ENCODE measurements at regions not wholly inside any gene's neighbourhood (a gene's known extent, or its start where the extent isn't known, plus 50 kb on each side); places are given as distances from the start of the nearest gene placed in this dataset.

DNA sequence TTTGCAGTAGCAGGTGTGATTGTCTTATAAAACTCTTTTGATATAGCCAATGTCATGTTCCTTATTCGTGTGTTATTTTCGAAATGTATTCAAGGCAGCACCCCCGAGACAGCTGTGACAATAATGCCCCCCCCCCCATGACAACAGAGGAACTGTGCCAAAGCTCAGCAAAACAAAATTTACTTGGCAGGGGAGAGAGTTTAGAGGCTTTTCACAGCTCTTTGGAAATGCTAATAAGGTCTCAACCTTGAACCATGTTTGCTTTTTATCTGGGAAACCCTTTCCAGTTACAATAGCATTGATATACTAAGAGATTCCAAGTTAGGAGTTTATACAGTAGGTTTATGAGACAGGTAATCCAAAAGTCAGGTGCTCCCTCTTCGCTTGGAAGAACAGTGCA, 56.4 kb upstream of the USP44 start:
- intact Hi-C loops (cut with micrococcal nuclease; ENCODE audit: unreplicated experiment) (no loop called here), in situ Hi-C loops (cut with HindIII; ENCODE audit: extremely low pct_ligation_motif_present, low pct_unique_long_range_greater_than_20kb) (no loop called here)
- H3K9ac ChIP-seq (ENCODE audit: insufficient read depth, low read depth, low read length) = no peak overlapping the region
- 2% methylated on average over 4 of the region's 4 CpGs for WGBS (ENCODE audit: low lambda C conversion rate)
- no peaks in the 10 kb centered on the region for H3K9me3 ChIP-seq (ENCODE audit: low read length)
- no peaks in the 10 kb centered on the region for H4K20me1 ChIP-seq (ENCODE audit: insufficient read depth, low read length)
- H3K79me2 ChIP-seq (ENCODE audit: insufficient read depth, low read length) = no peaks in the 10 kb centered on the region
- H3K4me1 ChIP-seq (ENCODE audit: insufficient read depth, low read length) = peaks cover 46% of the 10 kb centered on the region
- H3K27ac ChIP-seq (ENCODE audit: extremely low read length, insufficient read depth, low read length) = no peak overlapping the region
- H2AFZ ChIP-seq (ENCODE audit: low read length) = no peak overlapping the region
- CTCF ChIA-PET (ENCODE audit: low intra/inter-chr PET ratio, low total read pairs) = no interaction called here
- ATAC-seq (no peak; the same call in 2 of the 3 replicates), FAIRE-seq (no peak), DNase-seq (ENCODE audit: low spot score) (peak; percentile 18)
- POLR2A ChIA-PET = no interaction called here
- peak overlapping the region; percentile 10; the same call in 1 of the 2 replicates for H3K4me2 ChIP-seq (ENCODE audit: low read depth, low read length)
- TF ChIP-seq, protein P1, sequence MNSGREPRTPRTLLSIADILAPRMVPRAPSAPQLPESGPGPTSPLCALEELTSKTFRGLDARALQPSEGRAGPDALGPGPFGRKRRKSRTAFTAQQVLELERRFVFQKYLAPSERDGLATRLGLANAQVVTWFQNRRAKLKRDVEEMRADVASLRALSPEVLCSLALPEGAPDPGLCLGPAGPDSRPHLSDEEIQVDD (CRISPR knock-in tag; IDR thresholded peaks at IDR 0.05; ENCODE audit: borderline replicate concordance) = no peak
- TF ChIP-seq FOXP1 (IDR thresholded peaks at IDR 0.05) (no peak), FOXP1 (CRISPR knock-in tag; IDR thresholded peaks at IDR 0.05) (0 out of 2 replicates have a peak, but pooled peaks have one; percentile 22), TCF12 (IDR thresholded peaks at IDR 0.05) (no peak), TCF12 (CRISPR knock-in tag; IDR thresholded peaks at IDR 0.05) (no peak), EP300 (IDR thresholded peaks at IDR 0.05; ENCODE audit: low read depth in 2 of 2, low read length in 2 of 2) (0 out of 4 replicates have a peak, but pooled peaks of 1 of the 2 experiments have one; percentile 11), EP300 (CRISPR knock-in tag; IDR thresholded peaks at IDR 0.05; ENCODE audit: borderline replicate concordance) (no peak), FOXA3 (CRISPR knock-in tag; IDR thresholded peaks at IDR 0.05) (no peak)
- TF ChIP-seq, protein P2, sequence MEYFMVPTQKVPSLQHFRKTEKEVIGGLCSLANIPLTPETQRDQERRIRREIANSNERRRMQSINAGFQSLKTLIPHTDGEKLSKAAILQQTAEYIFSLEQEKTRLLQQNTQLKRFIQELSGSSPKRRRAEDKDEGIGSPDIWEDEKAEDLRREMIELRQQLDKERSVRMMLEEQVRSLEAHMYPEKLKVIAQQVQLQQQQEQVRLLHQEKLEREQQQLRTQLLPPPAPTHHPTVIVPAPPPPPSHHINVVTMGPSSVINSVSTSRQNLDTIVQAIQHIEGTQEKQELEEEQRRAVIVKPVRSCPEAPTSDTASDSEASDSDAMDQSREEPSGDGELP (IDR thresholded peaks at IDR 0.05; ENCODE audit: borderline replicate concordance, low read depth) = peak; percentile 39; the same call in 1 of the 2 replicates
- TF ChIP-seq, protein P3, sequence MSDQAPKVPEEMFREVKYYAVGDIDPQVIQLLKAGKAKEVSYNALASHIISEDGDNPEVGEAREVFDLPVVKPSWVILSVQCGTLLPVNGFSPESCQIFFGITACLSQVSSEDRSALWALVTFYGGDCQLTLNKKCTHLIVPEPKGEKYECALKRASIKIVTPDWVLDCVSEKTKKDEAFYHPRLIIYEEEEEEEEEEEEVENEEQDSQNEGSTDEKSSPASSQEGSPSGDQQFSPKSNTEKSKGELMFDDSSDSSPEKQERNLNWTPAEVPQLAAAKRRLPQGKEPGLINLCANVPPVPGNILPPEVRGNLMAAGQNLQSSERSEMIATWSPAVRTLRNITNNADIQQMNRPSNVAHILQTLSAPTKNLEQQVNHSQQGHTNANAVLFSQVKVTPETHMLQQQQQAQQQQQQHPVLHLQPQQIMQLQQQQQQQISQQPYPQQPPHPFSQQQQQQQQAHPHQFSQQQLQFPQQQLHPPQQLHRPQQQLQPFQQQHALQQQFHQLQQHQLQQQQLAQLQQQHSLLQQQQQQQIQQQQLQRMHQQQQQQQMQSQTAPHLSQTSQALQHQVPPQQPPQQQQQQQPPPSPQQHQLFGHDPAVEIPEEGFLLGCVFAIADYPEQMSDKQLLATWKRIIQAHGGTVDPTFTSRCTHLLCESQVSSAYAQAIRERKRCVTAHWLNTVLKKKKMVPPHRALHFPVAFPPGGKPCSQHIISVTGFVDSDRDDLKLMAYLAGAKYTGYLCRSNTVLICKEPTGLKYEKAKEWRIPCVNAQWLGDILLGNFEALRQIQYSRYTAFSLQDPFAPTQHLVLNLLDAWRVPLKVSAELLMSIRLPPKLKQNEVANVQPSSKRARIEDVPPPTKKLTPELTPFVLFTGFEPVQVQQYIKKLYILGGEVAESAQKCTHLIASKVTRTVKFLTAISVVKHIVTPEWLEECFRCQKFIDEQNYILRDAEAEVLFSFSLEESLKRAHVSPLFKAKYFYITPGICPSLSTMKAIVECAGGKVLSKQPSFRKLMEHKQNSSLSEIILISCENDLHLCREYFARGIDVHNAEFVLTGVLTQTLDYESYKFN (CRISPR knock-in tag; conservative IDR thresholded peaks at IDR 0.05) = 0 out of 2 replicates have a peak, but pooled peaks have one; percentile 22
- H3K4me3 ChIP-seq (replicated peaks in 1 of 3; ENCODE audit: insufficient read depth in 1 of 3, low read depth in 2 of 3, low read length in 3 of 3) = no peak overlapping the region
- H3K36me3 ChIP-seq (replicated peaks in 1 of 2; ENCODE audit: control insufficient read depth in 1 of 2, insufficient read depth in 2 of 2, low read length in 2 of 2) = no peaks in the 10 kb centered on the region
- no TSS peak for BruUV-seq (replicated peaks)
- H3K27me3 ChIP-seq (ENCODE audit: control insufficient read depth in 1 of 2, insufficient read depth in 2 of 2, low read length in 2 of 2) = no peaks in the 10 kb centered on the region

All from HepG2 (cell line).